GM21619 (cell line): ENCODE measurements at regions not wholly inside any gene's neighbourhood (a gene's known extent, or its start where the extent isn't known, plus 50 kb on each side); places are given as distances from the start of the nearest gene placed in this dataset.

Experiments used
- ATAC-seq: cut with Tn5 transposase; IDR thresholded peaks from one replicate; pipeline ENCODE4 v1.9.1; 2021; ENCODE audit not compliant: unreplicated experiment

DNA sequence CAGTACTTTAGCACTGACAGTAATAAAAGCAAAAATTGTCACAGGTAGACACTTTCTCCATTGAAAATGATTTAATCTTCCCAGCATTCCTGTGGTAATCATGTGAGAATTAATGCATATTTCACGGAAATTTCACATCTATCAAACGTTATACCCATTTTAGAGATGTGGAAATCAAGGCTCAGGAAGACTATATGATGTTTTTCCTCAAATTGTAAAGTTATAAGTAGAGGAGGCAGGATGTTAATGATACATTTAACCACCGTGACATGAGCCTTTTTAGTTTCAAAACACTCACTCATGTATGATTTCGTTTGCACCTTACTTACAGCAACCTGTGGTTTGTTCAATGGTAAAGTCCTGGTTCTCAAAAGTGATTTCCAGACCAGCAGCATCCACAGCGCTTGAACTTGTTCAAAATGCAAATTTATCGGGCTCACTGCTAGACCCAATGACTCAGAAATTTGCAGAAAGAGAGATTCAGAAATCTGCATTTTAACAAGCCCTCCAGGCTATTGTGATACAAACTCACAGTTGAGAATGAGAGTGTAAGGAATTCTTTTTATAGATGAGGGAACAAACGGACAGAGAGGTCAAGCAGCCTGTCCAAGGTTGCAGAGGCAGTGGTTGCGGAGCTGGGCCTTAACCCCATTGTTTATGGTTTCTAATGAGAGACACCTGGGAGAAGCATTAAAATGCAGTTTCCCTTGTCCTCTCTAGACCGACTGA lies 654.8 kb upstream of the TBX3 start:
- ATAC-seq = peak; percentile 77

GRCh38 chr12:115337693-115338543 lies 653.9 kb upstream of the TBX3 start:
- no peak for ATAC-seq

DNA sequence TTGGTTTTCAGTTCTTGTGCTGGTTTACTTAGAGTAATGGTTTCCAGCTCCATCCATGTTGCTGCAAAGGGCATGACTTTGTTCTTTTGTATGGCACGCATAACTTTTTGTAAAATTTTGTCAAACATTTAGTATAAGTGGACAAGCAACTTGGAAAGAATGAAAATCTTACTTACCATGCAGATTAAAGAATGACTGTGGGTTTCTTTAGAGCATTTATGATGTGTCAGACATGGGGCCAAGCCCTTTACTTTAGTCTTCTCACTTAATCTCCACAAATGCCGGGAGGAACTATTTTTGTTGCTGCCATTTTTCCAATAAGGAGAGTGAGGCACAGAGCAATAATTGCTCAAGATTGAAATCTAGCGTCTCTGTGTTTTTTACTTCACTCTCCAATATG lies 652.5 kb upstream of the TBX3 start:
- no peak for ATAC-seq

GRCh38 chr12:115335594-115335993 lies 651.6 kb upstream of the TBX3 start:
- ATAC-seq = no peak

- ATAC-seq = no peak
Observed at GRCh38 chr12:115335048-115335447, 651.1 kb upstream of the TBX3 start.

- no peak for ATAC-seq
Observed at GRCh38 chr12:115332945-115333344, 649.0 kb upstream of the TBX3 start.

DNA sequence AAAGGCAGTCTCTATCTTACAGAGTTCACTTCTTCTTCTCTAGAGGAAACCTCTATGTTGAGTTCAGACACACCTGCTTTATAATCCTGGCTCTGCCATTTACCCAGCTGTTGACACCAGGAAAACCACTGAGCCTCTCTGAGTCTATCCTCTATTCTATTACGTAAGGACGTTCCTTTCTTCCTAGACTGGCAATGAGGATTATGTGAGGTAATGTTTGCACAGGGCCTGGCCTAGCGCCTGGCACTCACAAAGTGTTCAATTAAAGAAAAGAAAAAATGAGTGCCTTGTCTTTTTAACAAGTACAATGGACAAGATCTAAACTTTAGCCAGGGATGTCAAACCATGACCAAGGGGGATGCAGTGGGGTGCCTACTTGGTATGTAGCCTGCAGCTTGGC lies 641.9 kb upstream of the TBX3 start:
- no peak for ATAC-seq

- ATAC-seq = no peak
Observed at GRCh38 chr12:115324949-115325593, 641.1 kb upstream of the TBX3 start.

- no peak for ATAC-seq
Observed at GRCh38 chr12:115323223-115323905, 639.4 kb upstream of the TBX3 start.

DNA sequence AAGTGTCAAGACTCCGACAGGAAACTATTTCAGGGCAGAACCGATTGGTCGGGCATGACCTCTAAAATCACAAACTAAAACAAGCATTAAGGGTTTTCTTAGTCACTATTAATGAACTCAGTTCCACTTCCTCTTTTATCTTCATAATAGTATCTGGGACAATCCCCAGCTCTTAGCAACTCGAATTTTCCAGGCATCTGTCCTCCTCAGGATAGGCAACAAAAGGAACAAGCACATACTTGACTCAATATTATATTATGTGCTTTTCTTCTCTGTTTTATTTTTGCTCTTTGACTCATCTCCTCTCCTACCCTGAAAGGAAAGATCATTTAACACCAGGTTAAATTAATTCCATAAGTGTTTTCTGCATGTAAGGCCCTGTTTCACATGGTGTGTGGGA lies 638.3 kb upstream of the TBX3 start:
- ATAC-seq = peak; percentile 88

DNA sequence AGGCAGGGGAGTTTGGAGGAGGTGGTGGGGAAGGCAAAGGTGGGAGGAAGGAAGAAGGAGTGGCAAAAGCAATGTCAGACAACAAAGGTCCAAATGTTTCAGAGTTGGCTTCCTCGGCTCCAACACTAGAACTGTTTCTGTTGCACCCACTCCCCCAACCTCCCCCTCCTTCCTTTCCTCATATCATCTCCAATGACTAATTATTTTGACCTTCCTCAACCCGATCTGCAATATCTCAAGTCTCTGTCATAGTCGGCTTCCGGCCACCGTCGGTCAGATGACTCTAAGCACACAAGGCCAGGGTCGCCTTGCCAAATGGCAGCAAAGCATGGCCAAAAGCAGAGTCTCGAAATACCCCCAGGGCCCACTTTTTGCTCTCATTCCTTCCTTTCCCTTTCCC lies 637.0 kb upstream of the TBX3 start:
- ATAC-seq = no peak

DNA sequence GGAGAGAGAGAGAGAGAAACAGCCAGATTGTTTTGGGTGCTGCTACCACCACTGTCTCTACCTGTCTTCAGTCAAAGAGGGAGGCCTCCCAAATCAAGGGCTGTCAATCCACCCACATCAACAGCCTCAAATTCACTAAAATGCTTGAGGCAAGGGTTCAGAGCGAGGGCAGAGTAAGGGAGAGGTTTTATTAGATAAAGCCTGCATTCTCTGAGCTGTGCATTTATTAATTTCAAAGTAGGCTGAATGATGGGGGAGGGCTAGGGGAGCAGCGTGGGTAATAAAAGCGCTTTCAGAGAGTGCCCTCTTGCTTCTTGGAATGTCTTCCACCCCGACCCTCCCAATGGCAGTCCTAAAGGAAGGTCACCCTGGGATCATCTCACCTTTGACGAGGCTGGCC lies 636.5 kb upstream of the TBX3 start:
- ATAC-seq = no peak

DNA sequence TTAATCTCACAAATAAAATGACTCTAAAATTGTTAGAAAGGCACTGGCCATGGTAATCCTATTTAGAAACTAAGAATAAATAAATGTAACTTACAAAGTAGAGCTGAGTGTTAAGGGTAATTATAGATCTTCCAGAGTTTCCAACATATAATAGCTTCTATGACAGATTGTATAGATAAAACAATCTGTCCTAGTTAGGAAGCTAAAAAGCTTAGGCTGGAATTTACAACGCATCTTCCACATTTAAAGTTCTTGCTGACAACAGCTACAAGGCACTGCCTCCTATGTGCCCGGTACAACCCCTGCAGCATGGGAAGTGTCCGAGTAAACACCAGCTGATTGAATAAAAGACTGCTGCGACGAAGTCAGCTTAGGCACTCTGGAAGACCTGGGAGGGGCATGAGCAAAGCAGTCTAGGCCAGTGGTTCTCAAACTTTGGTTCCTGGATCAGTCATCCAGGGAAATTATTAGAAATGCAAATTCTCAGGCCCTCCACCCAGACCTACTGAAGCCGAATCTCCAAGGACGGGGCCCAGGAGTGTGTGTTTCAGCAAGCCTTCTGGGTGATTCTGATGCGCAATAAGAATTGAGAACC lies 635.6 kb upstream of the TBX3 start:
- no peak for ATAC-seq

DNA sequence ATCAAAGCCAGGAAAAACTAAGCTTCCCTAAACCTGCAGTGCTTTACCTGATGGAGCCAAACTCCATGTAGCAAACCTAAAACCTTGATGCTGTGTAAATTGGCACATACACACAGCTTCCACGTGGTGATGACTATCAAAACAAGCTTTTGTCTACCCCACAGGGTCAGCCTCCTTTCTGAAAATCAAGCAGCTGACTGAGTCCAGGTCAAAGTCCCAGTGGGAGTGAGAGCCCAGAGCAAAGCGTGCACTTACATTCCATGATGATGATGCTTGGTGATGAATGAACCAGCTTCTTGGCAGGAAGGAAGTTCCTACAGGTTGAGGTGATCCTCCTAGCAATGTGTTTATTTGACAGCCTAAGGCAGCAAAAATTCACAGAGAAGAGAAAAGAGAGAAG lies 630.0 kb upstream of the TBX3 start:
- no peak for ATAC-seq

- ATAC-seq = no peak
Observed at GRCh38 chr12:115312901-115313300, 628.9 kb upstream of the TBX3 start.

DNA sequence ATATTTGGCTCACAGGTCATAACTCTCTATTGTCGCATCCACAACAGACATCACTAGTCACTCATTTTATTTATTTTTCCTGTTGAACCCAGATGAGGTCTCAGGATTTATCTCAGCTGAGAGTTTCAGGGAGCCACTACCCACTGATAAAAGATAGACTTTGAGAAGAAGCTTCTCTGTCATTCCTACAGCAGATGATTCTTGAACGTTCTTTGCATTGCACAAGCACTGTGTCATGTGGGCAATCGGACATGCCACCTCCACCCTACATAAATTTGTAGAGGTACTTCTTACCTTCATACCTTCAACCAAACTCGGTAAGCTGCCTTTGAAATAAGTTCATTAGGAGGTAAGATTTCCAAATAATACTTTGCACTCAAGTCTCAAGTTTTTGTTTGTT lies 627.9 kb upstream of the TBX3 start:
- ATAC-seq = no peak

- no peak for ATAC-seq
Observed at GRCh38 chr12:115308918-115309317, 624.9 kb upstream of the TBX3 start.

- ATAC-seq = no peak
Observed at GRCh38 chr12:115306380-115306779, 622.4 kb upstream of the TBX3 start.

DNA sequence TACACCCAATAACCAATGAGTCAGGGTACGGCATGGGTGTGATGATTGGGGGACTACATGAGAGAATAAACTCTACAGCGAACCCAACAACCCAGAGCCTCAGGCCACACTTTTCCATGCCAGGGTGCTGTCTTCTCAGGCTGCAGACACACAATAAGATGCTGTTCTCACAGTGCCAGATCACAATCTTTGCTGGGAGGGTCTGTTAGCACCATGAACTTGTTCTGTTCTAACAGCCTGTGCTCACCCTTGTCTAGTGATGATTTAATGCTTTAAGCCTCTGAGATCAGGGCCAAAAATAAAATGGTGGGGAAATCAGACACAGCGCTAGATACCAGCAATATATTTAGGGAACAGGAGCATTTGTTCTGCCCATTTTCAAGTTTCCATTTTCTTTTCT lies 621.9 kb upstream of the TBX3 start:
- ATAC-seq = no peak

- ATAC-seq = no peak
Observed at GRCh38 chr12:115305275-115305674, 621.3 kb upstream of the TBX3 start.

GRCh38 chr12:115303723-115304309 lies 619.8 kb upstream of the TBX3 start:
- ATAC-seq = no peak
